ENCODE measurements at regions not wholly inside any gene's neighbourhood (a gene's known extent, or its start where the extent isn't known, plus 50 kb on each side); places are given as distances from the start of the nearest gene placed in this dataset.

GRCh38 chr5:12354686-12355085 lies 450.4 kb upstream of the CTNND2 start:
- Histone ChIP-seq H4K8ac (replicated peaks; ENCODE audit: insufficient read length, low read depth, low read length) (no peak overlapping the region), H3K56ac (ENCODE audit: insufficient read length, low read depth, low read length) (no peak overlapping the region), H2BK120ac (ENCODE audit: low read depth, low read length, poor library complexity, severe bottlenecking) (no peak overlapping the region), H3K27me3 (ENCODE audit: insufficient read depth, low read length) (no peaks in the 10 kb centered on the region), H4K91ac (ENCODE audit: insufficient read length, low read depth, low read length) (no peak overlapping the region), H4K5ac (ENCODE audit: insufficient read length, low read depth, low read length) (no peak overlapping the region), H2BK5ac (ENCODE audit: insufficient read length, low read length) (no peak overlapping the region), H3K18ac (ENCODE audit: insufficient read length, low read depth, low read length) (no peak overlapping the region), H3K4me1 (ENCODE audit: insufficient read depth, low read length) (peaks cover 5% of the 10 kb centered on the region; the same call in 1 of the 2 replicates), H3K14ac (ENCODE audit: insufficient read depth, low read length) (no peak overlapping the region), H3K4ac (ENCODE audit: low read depth, low read length) (no peak overlapping the region), H3K9me3 (ENCODE audit: control insufficient read depth, low read depth, low read length) (no peaks in the 10 kb centered on the region), H2AK5ac (ENCODE audit: insufficient read length, low read length) (no peak overlapping the region), H3K79me2 (ENCODE audit: insufficient read depth, low read length) (no peaks in the 10 kb centered on the region), H3K27ac (ENCODE audit: insufficient read length, low read depth, low read length) (no peak overlapping the region), H3K23ac (ENCODE audit: insufficient read length, low read depth, low read length) (no peak overlapping the region), H2BK15ac (ENCODE audit: low read depth, low read length) (no peak overlapping the region), H2BK20ac (ENCODE audit: low read depth, low read length, poor library complexity, severe bottlenecking) (no peak overlapping the region), H3K9ac (ENCODE audit: extremely low read depth, insufficient read length, low read length) (no peak overlapping the region), H3K4me2 (ENCODE audit: insufficient read depth, insufficient read length, low read length) (no peak overlapping the region), H3T11ph (ENCODE audit: low read length) (no peak overlapping the region), H3K79me1 (ENCODE audit: insufficient read depth, low read depth, low read length, poor library complexity, severe bottlenecking) (no peaks in the 10 kb centered on the region), H2AFZ (ENCODE audit: low read length) (no peak overlapping the region), H4K20me1 (ENCODE audit: control insufficient read depth, insufficient read depth, insufficient read length) (no peaks in the 10 kb centered on the region), H2BK12ac (ENCODE audit: insufficient read length, low read depth, low read length) (no peak overlapping the region), H3K23me2 (ENCODE audit: insufficient read length, low read depth, low read length, poor library complexity, severe bottlenecking) (no peaks in the 10 kb centered on the region)
- no peak overlapping the region for H3K27ac Mint-ChIP-seq
- no peaks in the 10 kb centered on the region for H3K27me3 Mint-ChIP-seq (ENCODE audit: low read depth)
- peaks cover 0 to 13% of the 10 kb centered on the region in 2 experiments; a peak in 2 of 4 replicates for H3K4me1 Mint-ChIP-seq
- no peak for TF ChIP-seq CTCF (conservative IDR thresholded peaks at IDR 0.05)
- H3K4me3 Mint-ChIP-seq: no peak overlapping the region
- H3K9me3 Mint-ChIP-seq: peaks cover 3 to 5% of the 10 kb centered on the region in 2 experiments; a peak in 3 of 5 replicates
- H3K36me3 Mint-ChIP-seq (ENCODE audit: insufficient read depth in 1 of 3, low read depth in 3 of 3): peaks cover 0 to 5% (median 0%) of the 10 kb centered on the region in 3 experiments; a peak in 2 of 7 replicates
- no peak for DNase-seq
- no CpG with 5 or more reads among the region's 4 CpGs for whole genome bisulfite sequencing (ENCODE audit: extremely low coverage, insufficient read length, low lambda C conversion rate)
